K562 (cell line): ENCODE measurements at regions not wholly inside any gene's neighbourhood (a gene's known extent, or its start where the extent isn't known, plus 50 kb on each side); places are given as distances from the start of the nearest gene placed in this dataset.

Experiments
- BDP1 ChIP-seq: IDR thresholded peaks from 3 replicates; pipeline ENCODE4 v1.6.1; 2011; ENCODE audit not compliant: insufficient read length, insufficient read depth
- CHD7 ChIP-seq: fragments of 200-600 bp; sonication (generic); IDR thresholded peaks from one replicate; pipeline ENCODE4 v1.6.1; 2012; ENCODE audit warnings: mild to moderate bottlenecking, low read depth, low read length, inconsistent platforms
- COPS2 ChIP-seq: fragments of 450-650 bp; conservative IDR thresholded peaks from 2 replicates; pipeline ENCODE4 v1.6.1; 2016; ENCODE audit warnings: mild to moderate bottlenecking, moderate library complexity
- HNRNPH1 ChIP-seq: fragments of 200-400 bp; formaldehyde crosslinking; optimal IDR thresholded peaks from 2 replicates; pipeline ENCODE3; 2017; ENCODE audit warnings: low read depth, mild to moderate bottlenecking, low read length, moderate library complexity
- MCM5 ChIP-seq: fragments of 450-650 bp; IDR thresholded peaks from 2 replicates; pipeline ENCODE4 v1.6.1; 2016; ENCODE audit warnings: low read depth
- MTA1 ChIP-seq: fragments of 450-650 bp; IDR thresholded peaks from 2 replicates; pipeline ENCODE4 v1.6.1; 2017; ENCODE audit warnings: borderline replicate concordance
- NFIC ChIP-seq: fragments of 450-650 bp; IDR thresholded peaks from 2 replicates; pipeline ENCODE4 v1.6.1; 2017; ENCODE audit warnings: mild to moderate bottlenecking, inconsistent platforms
- RBBP5 ChIP-seq: fragments of 200-600 bp; sonication (generic); IDR thresholded peaks from 2 replicates; pipeline ENCODE4 v1.6.1; 2012; ENCODE audit warnings: borderline replicate concordance, mild to moderate bottlenecking, low read length, control low read depth, inconsistent platforms; ENCODE audit not compliant: insufficient read depth, poor library complexity, severe bottlenecking
- SMAD3 ChIP-seq: fragments of 450-650 bp; formaldehyde crosslinking; conservative IDR thresholded peaks from 2 replicates; pipeline ENCODE4 v1.4.0; 2020; ENCODE audit warnings: mild to moderate bottlenecking
- SOX6 ChIP-seq: fragments of 450-650 bp; IDR thresholded peaks from 2 replicates; pipeline ENCODE4 v1.6.1; 2014; ENCODE audit warnings: mild to moderate bottlenecking
- ZNF408 ChIP-seq: fragments of 250-450 bp; sonication (Bioruptor Pico); IDR thresholded peaks from 2 replicates; pipeline ENCODE4 v1.4.0; 2020; ENCODE audit warnings: low read depth, mild to moderate bottlenecking, moderate library complexity
- ZNF695 ChIP-seq: fragments of 450-650 bp; formaldehyde crosslinking; IDR thresholded peaks from 2 replicates; pipeline ENCODE4 v1.4.0; 2020; ENCODE audit warnings: mild to moderate bottlenecking, moderate library complexity
- ZSCAN32 ChIP-seq: fragments of 450-650 bp; formaldehyde crosslinking; IDR thresholded peaks from 2 replicates; pipeline ENCODE4 v1.4.0; 2020; ENCODE audit warnings: mild to moderate bottlenecking, moderate library complexity

- no peak for TF ChIP-seq CHD7
- TF ChIP-seq MCM5: no peak
- no peak for TF ChIP-seq MTA1
- TF ChIP-seq HNRNPH1: no peak
- no peak for TF ChIP-seq ZNF695
- no peak for TF ChIP-seq BDP1
- TF ChIP-seq RBBP5: no peak
- no peak for TF ChIP-seq SMAD3
- TF ChIP-seq ZNF408 (CRISPR knock-in tag): no peak
- no peak for TF ChIP-seq SOX6
- no peak for TF ChIP-seq NFIC
- TF ChIP-seq ZSCAN32: no peak
- TF ChIP-seq COPS2: no peak
These were observed 448.7 kb downstream of the DCDC2C start (continued) for GRCh38 chr2:4152051-4152450.
